Adipocyte (in vitro differentiated cells): ENCODE measurements at regions not wholly inside any gene's neighbourhood (a gene's known extent, or its start where the extent isn't known, plus 50 kb on each side); places are given as distances from the start of the nearest gene placed in this dataset.
"Not testable (repeated sequence)": the region's sequence is repeated elsewhere in the genome, so short reads cannot be mapped to it uniquely, and the experiment has no call there.

ENCODE experiments used
- DNase-seq: peaks from one replicate; pipeline ENCODE4 v3.0.0-alpha.2; 2015; ENCODE audit warnings: low read depth
- H3K27me3 ChIP-seq: replicated peaks from 2 replicates; pipeline ENCODE4 v1.7.0; 2013; ENCODE audit warnings: mild to moderate bottlenecking, low read length, moderate library complexity; ENCODE audit not compliant: control insufficient read depth, insufficient read depth
- H3K36me3 ChIP-seq: 2 replicates; pipeline ENCODE4 v1.7.0; 2013; ENCODE audit warnings: low read length, mild to moderate bottlenecking, moderate library complexity; ENCODE audit not compliant: control insufficient read depth, insufficient read depth, severe bottlenecking
- H3K4me1 ChIP-seq: 2 replicates; pipeline ENCODE4 v1.7.0; 2013; ENCODE audit warnings: mild to moderate bottlenecking, low read length, moderate library complexity; ENCODE audit not compliant: control insufficient read depth, insufficient read depth
- H3K4me3 ChIP-seq: 2 replicates; pipeline ENCODE4 v1.7.0; 2013; ENCODE audit warnings: mild to moderate bottlenecking, low read length, moderate library complexity
- H3K9ac ChIP-seq: 2 replicates; pipeline ENCODE4 v1.7.0; 2013; ENCODE audit warnings: mild to moderate bottlenecking, low read length, moderate library complexity
- H3K9me3 ChIP-seq: 2 replicates; pipeline ENCODE4 v1.7.0; 2013; ENCODE audit warnings: mild to moderate bottlenecking, low read length, moderate library complexity; ENCODE audit not compliant: control insufficient read depth

DNA sequence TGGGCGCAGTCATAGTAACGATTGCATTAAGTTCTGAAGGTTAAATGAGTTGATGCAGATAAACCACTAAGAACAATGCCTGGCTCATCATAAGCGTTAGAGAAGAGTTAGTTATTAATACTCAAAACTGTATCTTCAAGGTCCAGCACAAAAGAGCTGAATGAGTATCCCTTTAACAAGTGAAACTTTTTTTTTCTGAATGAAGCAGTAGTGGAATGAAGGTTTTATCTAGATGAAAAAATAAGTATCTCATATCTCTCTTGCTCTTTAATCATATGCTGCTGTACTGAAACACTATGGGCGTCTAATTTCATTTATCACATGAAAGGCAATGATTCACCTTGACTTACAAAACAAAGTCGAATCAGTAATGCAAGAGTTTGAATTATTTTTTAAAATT lies 207.4 kb downstream of the BCAS1 start:
- not testable (repeated sequence) for H3K9ac ChIP-seq, H3K27me3 ChIP-seq, H3K36me3 ChIP-seq, H3K9me3 ChIP-seq, DNase-seq, H3K4me3 ChIP-seq
- peaks cover 39% of the 10 kb centered on the region for H3K4me1 ChIP-seq

DNA sequence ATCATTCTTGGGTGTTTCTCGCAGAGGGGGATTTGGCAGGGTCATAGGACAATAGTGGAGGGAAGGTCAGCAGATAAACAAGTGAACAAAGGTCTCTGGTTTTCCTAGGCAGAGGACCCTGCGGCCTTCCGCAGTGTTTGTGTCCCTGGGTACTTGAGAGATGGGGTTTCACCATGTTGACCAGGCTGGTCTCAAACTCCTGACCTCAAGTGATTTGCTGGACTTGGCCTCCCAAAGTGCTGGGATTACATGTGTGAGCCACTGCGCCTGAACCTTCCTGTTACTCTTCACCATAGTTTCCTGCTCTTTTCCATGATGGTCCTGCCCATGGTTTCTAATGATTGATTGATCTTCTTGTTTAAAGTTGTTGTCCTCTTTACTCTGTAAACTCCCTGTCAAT lies 207.9 kb downstream of the BCAS1 start:
- not testable (repeated sequence) for H3K36me3 ChIP-seq, H3K9me3 ChIP-seq, H3K4me3 ChIP-seq, H3K27me3 ChIP-seq, H3K9ac ChIP-seq, DNase-seq
- peaks cover 33% of the 10 kb centered on the region for H3K4me1 ChIP-seq

DNA sequence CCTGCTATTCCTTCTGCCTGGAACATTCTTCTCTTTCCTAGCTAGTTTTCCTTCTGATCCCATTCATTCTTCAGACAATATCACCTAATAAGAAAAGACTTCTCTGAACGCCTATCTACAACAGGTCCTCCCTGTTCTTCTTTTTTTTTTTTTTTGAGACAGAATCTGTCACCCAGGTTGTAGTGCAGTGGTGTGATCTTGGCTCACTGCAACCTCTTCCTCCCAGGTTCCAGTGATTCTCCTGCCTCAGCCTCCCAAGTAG lies 208.3 kb downstream of the BCAS1 start:
- not testable (repeated sequence) for H3K27me3 ChIP-seq, H3K4me3 ChIP-seq, H3K36me3 ChIP-seq, DNase-seq, H3K9me3 ChIP-seq, H3K9ac ChIP-seq
- peaks cover 29% of the 10 kb centered on the region for H3K4me1 ChIP-seq

DNA sequence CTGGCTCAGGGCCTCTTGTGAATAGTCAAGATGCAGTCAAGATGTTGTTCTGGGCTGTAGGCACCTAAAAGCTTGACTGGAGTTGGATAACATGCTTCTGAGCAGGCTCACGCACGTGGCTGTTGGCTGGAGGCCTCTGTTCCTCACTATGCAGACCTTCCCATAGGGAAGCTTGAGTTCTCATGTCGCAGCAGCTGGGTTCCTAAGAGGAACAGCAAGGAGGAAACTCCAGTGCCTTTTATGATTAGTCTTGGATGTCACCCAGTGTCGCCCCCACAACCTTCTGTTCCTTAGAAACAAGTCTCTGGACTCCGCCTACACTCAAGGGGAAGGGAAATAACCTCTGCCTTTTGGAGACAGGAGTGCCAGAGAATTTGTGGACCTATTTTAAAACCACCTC lies 210.7 kb downstream of the BCAS1 start:
- Histone ChIP-seq H3K9me3 (no peaks in the 10 kb centered on the region), H3K9ac (no peak overlapping the region), H3K27me3 (no peaks in the 10 kb centered on the region), H3K36me3 (no peaks in the 10 kb centered on the region), H3K4me1 (peaks cover 5% of the 10 kb centered on the region), H3K4me3 (no peak overlapping the region)
- no peak for DNase-seq

DNA sequence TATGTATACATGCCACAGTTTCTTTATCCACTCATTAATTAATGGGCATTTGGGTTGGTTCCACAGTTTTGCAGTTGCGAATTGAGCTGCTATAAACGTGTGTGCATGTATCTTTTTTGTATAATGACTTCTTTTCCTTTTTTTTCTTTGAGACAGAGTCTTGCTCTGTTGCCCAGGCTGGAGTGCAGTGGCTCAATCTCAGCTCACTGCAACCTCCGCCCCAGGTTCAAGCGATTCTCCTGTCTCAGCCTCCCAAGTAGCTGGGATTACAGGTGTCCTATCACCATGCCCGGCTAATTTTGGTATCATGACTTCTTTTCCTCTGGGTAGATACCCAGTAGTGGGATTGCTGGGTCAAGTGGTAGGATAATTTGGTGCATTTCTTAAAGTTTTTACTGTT lies 211.4 kb downstream of the BCAS1 start:
- H3K4me3 ChIP-seq, H3K4me1 ChIP-seq: not testable (repeated sequence)

DNA sequence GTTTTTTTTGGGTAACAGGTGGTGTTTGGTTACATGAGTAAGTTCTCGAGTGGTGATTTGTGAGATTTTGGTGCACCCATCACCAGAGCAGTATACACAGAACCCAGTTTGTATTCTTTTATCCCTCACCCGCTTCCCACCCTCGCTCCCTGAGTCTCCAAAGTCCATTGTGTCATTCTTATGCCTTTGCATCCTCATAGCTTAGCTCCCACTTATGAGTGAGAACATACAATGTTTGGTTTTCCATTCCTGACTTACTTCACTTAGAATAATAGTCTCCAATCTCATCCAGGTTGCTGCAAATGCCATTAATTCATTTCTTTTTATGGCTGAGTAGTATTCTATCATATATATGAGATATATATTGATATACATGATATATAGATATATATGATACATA lies 211.9 kb downstream of the BCAS1 start:
- not testable (repeated sequence) for H3K36me3 ChIP-seq, H3K9me3 ChIP-seq, H3K4me1 ChIP-seq, H3K27me3 ChIP-seq, H3K9ac ChIP-seq, DNase-seq, H3K4me3 ChIP-seq

More for the DNA sequence above, 211.4 kb downstream of the BCAS1 start:
- H3K9me3 ChIP-seq, H3K36me3 ChIP-seq, DNase-seq, H3K27me3 ChIP-seq, H3K9ac ChIP-seq: not testable (repeated sequence)

DNA sequence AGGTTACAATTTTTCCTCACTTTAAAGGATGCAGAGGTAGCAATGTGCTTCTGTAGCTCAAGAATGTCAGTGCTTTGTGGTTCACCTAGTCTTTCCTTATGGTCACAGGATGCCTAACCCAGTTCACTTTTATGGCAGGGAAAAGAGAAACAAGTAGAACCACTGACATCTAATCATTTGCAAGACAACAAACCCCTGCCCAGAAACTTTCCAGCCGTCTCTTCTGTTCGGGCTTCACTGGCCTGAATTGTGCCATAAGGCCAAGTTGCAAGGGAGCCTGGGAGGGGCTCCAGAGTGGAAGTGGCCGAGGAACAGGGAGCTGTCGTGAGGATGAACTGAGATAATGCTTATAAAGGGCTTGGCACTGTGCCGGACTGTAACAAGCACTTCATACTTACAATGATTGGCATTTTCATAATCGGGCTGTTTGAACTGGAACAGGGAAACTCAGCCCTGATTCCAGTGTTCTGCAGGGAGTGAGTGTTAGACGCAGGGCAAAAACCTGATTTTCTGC lies 212.6 kb downstream of the BCAS1 start:
- DNase-seq = no peak
- Histone ChIP-seq H3K4me3 (no peak overlapping the region), H3K9me3 (no peaks in the 10 kb centered on the region), H3K4me1 (peaks cover 4% of the 10 kb centered on the region), H3K27me3 (no peaks in the 10 kb centered on the region), H3K36me3 (no peaks in the 10 kb centered on the region), H3K9ac (no peak overlapping the region)

DNA sequence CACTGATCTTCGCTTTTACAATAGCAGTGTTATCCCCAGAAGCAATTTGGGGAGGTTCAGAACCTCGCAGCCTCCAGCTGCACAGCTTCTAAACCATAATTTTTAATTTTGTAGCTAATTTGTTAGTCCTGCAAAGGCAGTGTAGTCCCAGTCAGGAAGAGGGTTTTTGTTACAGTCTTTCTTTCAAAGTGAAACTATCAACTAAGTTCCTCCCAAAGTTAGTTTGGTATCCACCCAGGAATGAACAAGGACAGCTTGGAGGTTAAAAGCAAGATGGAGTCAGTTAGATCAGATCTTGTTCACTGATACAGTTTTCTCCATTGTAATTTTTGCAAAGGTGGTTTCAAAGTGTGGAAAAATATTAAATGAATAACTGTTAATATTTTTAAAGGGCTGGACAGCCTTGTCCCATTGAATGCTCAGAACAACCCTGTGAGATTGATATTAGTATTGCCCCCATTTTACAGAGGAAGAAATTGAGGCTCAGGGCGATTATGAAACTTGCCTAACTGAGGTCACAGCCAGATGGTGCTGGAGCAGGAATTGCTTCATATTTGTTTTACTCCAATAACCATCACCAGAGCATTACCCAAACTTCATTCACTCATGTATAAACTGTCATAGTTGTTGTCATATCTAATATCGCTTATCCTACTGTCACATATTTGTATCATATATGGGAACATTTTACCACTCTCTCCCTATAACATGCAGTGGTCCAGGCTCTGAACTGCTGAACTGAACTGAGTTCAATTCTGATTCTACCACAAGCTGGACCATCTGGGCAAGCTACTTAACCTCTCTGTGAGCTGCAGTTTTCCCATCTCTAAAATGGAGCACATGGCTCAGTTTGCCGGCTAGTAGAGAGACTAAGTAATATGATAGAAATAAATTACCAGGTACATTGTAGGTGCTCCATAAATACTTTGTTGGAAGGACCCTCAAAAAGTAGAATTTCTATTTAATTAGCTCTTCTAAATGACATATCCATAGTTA lies 213.8 kb downstream of the BCAS1 start:
- H3K27me3 ChIP-seq = no peaks in the 10 kb centered on the region
- peaks cover 4% of the 10 kb centered on the region for H3K4me1 ChIP-seq
- H3K9me3 ChIP-seq = no peaks in the 10 kb centered on the region
- H3K36me3 ChIP-seq = no peaks in the 10 kb centered on the region
- H3K9ac ChIP-seq = no peak overlapping the region
- no peak overlapping the region for H3K4me3 ChIP-seq
- DNase-seq = no peak

DNA sequence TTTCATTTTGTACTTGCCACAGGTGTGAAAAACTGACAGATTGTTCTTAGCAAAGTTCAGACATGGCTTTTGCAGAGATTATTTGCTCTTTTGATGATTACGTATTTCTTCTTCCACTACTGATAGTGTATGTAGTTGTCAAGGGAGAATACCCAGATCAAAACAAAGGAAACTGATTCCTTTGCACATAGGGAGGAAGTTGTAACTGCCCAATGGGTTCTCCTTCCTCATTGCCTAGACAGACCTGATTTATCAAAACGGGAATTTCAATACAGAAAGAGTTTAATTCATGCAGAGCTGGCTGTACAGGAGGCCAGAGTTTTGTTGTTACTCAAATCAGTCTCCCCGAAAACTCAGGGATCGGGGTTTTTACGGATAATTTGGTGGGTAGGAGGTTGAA lies 214.7 kb downstream of the BCAS1 start:
- DNase-seq = no peak
- no peak overlapping the region for H3K4me3 ChIP-seq

DNA sequence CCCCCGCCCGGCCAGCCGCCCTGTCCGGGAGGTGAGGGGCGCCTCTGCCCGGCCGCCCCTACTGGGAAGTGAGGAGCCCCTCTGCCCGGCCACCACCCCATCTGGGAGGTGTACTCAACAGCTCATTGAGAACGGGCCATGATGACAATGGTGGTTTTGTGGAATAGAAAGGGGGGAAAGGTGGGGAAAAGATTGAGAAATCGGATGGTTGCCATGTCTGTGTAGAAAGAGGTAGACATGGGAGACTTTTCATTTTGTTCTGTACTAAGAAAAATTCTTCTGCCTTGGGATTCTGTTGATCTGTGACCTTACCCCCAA lies 215.8 kb downstream of the BCAS1 start:
- not testable (repeated sequence) for DNase-seq, H3K9me3 ChIP-seq, H3K4me1 ChIP-seq, H3K36me3 ChIP-seq, H3K4me3 ChIP-seq, H3K27me3 ChIP-seq, H3K9ac ChIP-seq

More for the DNA sequence above, 214.7 kb downstream of the BCAS1 start:
- no peak overlapping the region for H3K9ac ChIP-seq
- H3K36me3 ChIP-seq = no peaks in the 10 kb centered on the region
- H3K9me3 ChIP-seq = no peaks in the 10 kb centered on the region
- H3K27me3 ChIP-seq = no peaks in the 10 kb centered on the region
- H3K4me1 ChIP-seq = peaks cover 4% of the 10 kb centered on the region

DNA sequence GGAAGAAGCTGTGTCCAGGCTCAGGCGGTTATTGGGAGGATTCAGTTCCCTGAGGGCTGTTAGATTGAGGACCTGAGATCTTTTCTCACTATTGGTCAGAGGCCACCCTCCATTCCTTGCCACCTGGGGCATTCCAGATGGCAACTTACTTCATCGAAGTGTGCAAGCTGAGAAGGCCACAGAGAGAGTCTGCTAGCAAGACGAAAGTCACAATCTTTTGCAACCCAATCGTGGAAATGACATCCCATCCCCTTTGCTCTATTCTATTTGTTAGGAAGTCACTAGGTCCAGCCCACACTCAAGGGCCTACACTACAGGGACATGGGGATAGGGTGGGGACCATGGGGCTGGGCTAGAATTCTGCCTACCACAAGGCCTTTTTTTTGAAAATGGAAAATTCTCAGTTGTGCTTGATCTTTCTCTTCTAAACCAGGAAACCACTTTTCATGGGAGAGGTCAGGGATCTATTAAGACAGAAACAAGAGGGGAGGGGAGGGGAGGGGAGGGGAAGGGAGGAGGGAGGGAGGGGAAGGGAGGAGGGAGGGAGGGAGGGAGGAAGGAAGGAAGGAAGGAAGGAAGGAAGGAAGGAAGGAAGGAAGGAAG lies 217.2 kb downstream of the BCAS1 start:
- H3K36me3 ChIP-seq = no peaks in the 10 kb centered on the region
- H3K9me3 ChIP-seq = no peaks in the 10 kb centered on the region

More for the DNA sequence above, 217.2 kb downstream of the BCAS1 start:
- H3K4me3 ChIP-seq = no peak overlapping the region
- H3K9ac ChIP-seq = no peak overlapping the region
- no peak for DNase-seq
- H3K27me3 ChIP-seq = no peaks in the 10 kb centered on the region
- H3K4me1 ChIP-seq = no peaks in the 10 kb centered on the region
